Naive thymus-derived CD8-positive, alpha-beta T cell (primary cell): ENCODE measurements at regions not wholly inside any gene's neighbourhood (a gene's known extent, or its start where the extent isn't known, plus 50 kb on each side); places are given as distances from the start of the nearest gene placed in this dataset.

ENCODE experiments used
- ATAC-seq, 2 donors: fragments of 150-1000 bp; cut with Tn5 transposase in 1 of 2; sonication (Bioruptor Pico), chemical (Tn5 transposase) in 1 of 2; 1 replicate in 1 of 2; 2 replicates in 1 of 2; pipeline ENCODE4 v1.10.0; 2021; ENCODE audit warnings: mild to moderate bottlenecking in 2 of 2, moderate library complexity in 2 of 2
- POLR2A ChIA-PET: fragments of 350-600 bp; sonication (Branson Sonifier 250); formaldehyde crosslinking; loops from one replicate; lab custom pipeline; 2021; ENCODE audit warnings: antibody characterized with exemption; lab: Charles Lee
- DNase-seq, 10 donors: peaks; one replicate each; pipeline versions ENCODE4 v3.0.0 to v3.0.0-alpha.2; 2020 to 2022
- H3K27ac Mint-ChIP-seq, 10 donors: one replicate each; pipeline ENCODE4 v1.8.0; 2020 to 2022; ENCODE audit warnings: mild to moderate bottlenecking in 10 of 10, mixed read lengths in 10 of 10, moderate library complexity in 4 of 10, inconsistent platforms in 1 of 10
- H3K27me3 Mint-ChIP-seq, 5 donors: one replicate each; pipeline ENCODE4 v1.8.0; 2021 to 2022; ENCODE audit warnings: mixed read lengths in 5 of 5
- H3K36me3 Mint-ChIP-seq, 3 donors: one replicate each; pipeline ENCODE4 v1.8.0; 2020 to 2022; ENCODE audit warnings: mixed read lengths in 3 of 3, mild to moderate bottlenecking in 2 of 3, inconsistent platforms in 1 of 3
- H3K4me1 Mint-ChIP-seq, 4 donors: one replicate each; pipeline ENCODE4 v1.8.0; 2021 to 2022; ENCODE audit warnings: mixed read lengths in 4 of 4
- H3K4me3 Mint-ChIP-seq, 10 donors: one replicate each; pipeline ENCODE4 v1.8.0; 2020 to 2022; ENCODE audit warnings: mild to moderate bottlenecking in 10 of 10, mixed read lengths in 10 of 10, moderate library complexity in 6 of 10, inconsistent platforms in 1 of 10
- H3K9me3 Mint-ChIP-seq, 9 donors: one replicate each; pipeline ENCODE4 v1.8.0; 2020 to 2022; ENCODE audit warnings: mixed read lengths in 9 of 9, mild to moderate bottlenecking in 3 of 9, inconsistent platforms in 1 of 9, moderate library complexity in 1 of 9

GRCh38 chr11:98100689-98101088 is 920.1 kb upstream of the CNTN5 start:
- H3K27ac Mint-ChIP-seq: no peak overlapping the region
- H3K4me3 Mint-ChIP-seq: no peak overlapping the region
- no peaks in the 10 kb centered on the region for H3K4me1 Mint-ChIP-seq
- no peak for ATAC-seq
- no peak for DNase-seq
- no peaks in the 10 kb centered on the region for H3K27me3 Mint-ChIP-seq
- POLR2A ChIA-PET: no interaction called here
- no peaks in the 10 kb centered on the region for H3K36me3 Mint-ChIP-seq
- H3K9me3 Mint-ChIP-seq: peaks cover 0 to 10% (median 3%) of the 10 kb centered on the region in 9 donors

GRCh38 chr11:98101329-98101728 is 919.4 kb upstream of the CNTN5 start:
- DNase-seq (no peak), ATAC-seq (no peak)
- H3K9me3 Mint-ChIP-seq: peaks cover 0 to 10% (median 3%) of the 10 kb centered on the region in 9 donors
- H3K4me1 Mint-ChIP-seq: no peaks in the 10 kb centered on the region
- H3K4me3 Mint-ChIP-seq: no peak overlapping the region
- H3K27ac Mint-ChIP-seq: no peak overlapping the region
- POLR2A ChIA-PET: no interaction called here
- H3K36me3 Mint-ChIP-seq: no peaks in the 10 kb centered on the region
- no peaks in the 10 kb centered on the region for H3K27me3 Mint-ChIP-seq

- Mint-ChIP-seq H3K27ac (no peak overlapping the region), H3K36me3 (no peaks in the 10 kb centered on the region), H3K9me3 (peaks cover 0 to 10% (median 2%) of the 10 kb centered on the region in 9 donors), H3K4me1 (no peaks in the 10 kb centered on the region), H3K27me3 (no peaks in the 10 kb centered on the region), H3K4me3 (no peak overlapping the region)
- DNase-seq (no peak), ATAC-seq (no peak)
- POLR2A ChIA-PET: no interaction called here
Measured at GRCh38 chr11:98104249-98104648, 916.5 kb upstream of the CNTN5 start.

GRCh38 chr11:98107736-98108135 is 913.0 kb upstream of the CNTN5 start:
- no peaks in the 10 kb centered on the region for H3K4me1 Mint-ChIP-seq
- POLR2A ChIA-PET: no interaction called here
- no peak overlapping the region for H3K27ac Mint-ChIP-seq
- no peak for ATAC-seq
- H3K36me3 Mint-ChIP-seq: no peaks in the 10 kb centered on the region
- H3K4me3 Mint-ChIP-seq: no peak overlapping the region
- DNase-seq: no peak
- peaks cover 0 to 11% (median 4%) of the 10 kb centered on the region in 9 donors for H3K9me3 Mint-ChIP-seq
- H3K27me3 Mint-ChIP-seq: no peaks in the 10 kb centered on the region

- peaks cover 0 to 16% (median 4%) of the 10 kb centered on the region in 9 donors for H3K9me3 Mint-ChIP-seq
- ATAC-seq (no peak), DNase-seq (no peak)
- no peak overlapping the region for H3K4me3 Mint-ChIP-seq
- H3K4me1 Mint-ChIP-seq: no peaks in the 10 kb centered on the region
- H3K27ac Mint-ChIP-seq: no peak overlapping the region
- POLR2A ChIA-PET: no interaction called here
- no peaks in the 10 kb centered on the region for H3K36me3 Mint-ChIP-seq
- H3K27me3 Mint-ChIP-seq: no peaks in the 10 kb centered on the region
Measured at GRCh38 chr11:98110030-98110429, 910.7 kb upstream of the CNTN5 start.

- H3K27ac Mint-ChIP-seq: no peak overlapping the region
- H3K4me3 Mint-ChIP-seq: no peak overlapping the region
Measured at GRCh38 chr11:98115873-98116272, 904.9 kb upstream of the CNTN5 start.

GRCh38 chr11:98130117-98130625 is 890.6 kb upstream of the CNTN5 start:
- ATAC-seq (no peak), DNase-seq (no peak)
- Mint-ChIP-seq H3K4me3 (no peak overlapping the region), H3K36me3 (no peaks in the 10 kb centered on the region), H3K4me1 (no peaks in the 10 kb centered on the region), H3K27me3 (no peaks in the 10 kb centered on the region), H3K27ac (no peak overlapping the region), H3K9me3 (peaks cover 0 to 38% (median 6%) of the 10 kb centered on the region in 9 donors)
- POLR2A ChIA-PET: no interaction called here

More at GRCh38 chr11:98115873-98116272, 904.9 kb upstream of the CNTN5 start:
- Mint-ChIP-seq H3K4me1 (no peaks in the 10 kb centered on the region), H3K9me3 (peaks cover 1 to 20% (median 12%) of the 10 kb centered on the region in 9 donors), H3K27me3 (no peaks in the 10 kb centered on the region), H3K36me3 (peaks cover 0 to 8% (median 0%) of the 10 kb centered on the region in 3 donors)
- DNase-seq: no peak
- POLR2A ChIA-PET: no interaction called here
- ATAC-seq: no peak

GRCh38 chr11:98136357-98136756 is 884.4 kb upstream of the CNTN5 start:
- Mint-ChIP-seq H3K36me3 (no peaks in the 10 kb centered on the region), H3K27me3 (no peaks in the 10 kb centered on the region), H3K27ac (no peak overlapping the region), H3K9me3 (peaks cover 6 to 28% (median 9%) of the 10 kb centered on the region in 9 donors), H3K4me3 (no peak overlapping the region), H3K4me1 (no peaks in the 10 kb centered on the region)
- ATAC-seq (no peak), DNase-seq (no peak)
- POLR2A ChIA-PET: no interaction called here

- Mint-ChIP-seq H3K27me3 (no peaks in the 10 kb centered on the region), H3K4me3 (no peak overlapping the region), H3K36me3 (no peaks in the 10 kb centered on the region), H3K4me1 (no peaks in the 10 kb centered on the region), H3K27ac (no peak overlapping the region), H3K9me3 (peaks cover 0 to 23% (median 8%) of the 10 kb centered on the region in 9 donors)
- no peak for ATAC-seq
- no peak for DNase-seq
- POLR2A ChIA-PET: no interaction called here
Measured at GRCh38 chr11:98137437-98137836, 883.3 kb upstream of the CNTN5 start.

GRCh38 chr11:98143661-98144060 is 877.1 kb upstream of the CNTN5 start:
- no peaks in the 10 kb centered on the region for H3K4me1 Mint-ChIP-seq
- H3K36me3 Mint-ChIP-seq: no peaks in the 10 kb centered on the region
- no peak overlapping the region for H3K4me3 Mint-ChIP-seq
- no peak for DNase-seq
- H3K9me3 Mint-ChIP-seq: peaks cover 5 to 37% (median 12%) of the 10 kb centered on the region in 9 donors
- POLR2A ChIA-PET: no interaction called here
- ATAC-seq: no peak
- no peaks in the 10 kb centered on the region for H3K27me3 Mint-ChIP-seq
- H3K27ac Mint-ChIP-seq: no peak overlapping the region

GRCh38 chr11:98153752-98154151 is 867.0 kb upstream of the CNTN5 start:
- no peaks in the 10 kb centered on the region for H3K27me3 Mint-ChIP-seq
- H3K27ac Mint-ChIP-seq: no peak overlapping the region
- H3K4me1 Mint-ChIP-seq: no peaks in the 10 kb centered on the region
- H3K4me3 Mint-ChIP-seq: no peak overlapping the region
- POLR2A ChIA-PET: no interaction called here
- ATAC-seq: no peak
- H3K36me3 Mint-ChIP-seq: no peaks in the 10 kb centered on the region
- peaks cover 0 to 46% (median 13%) of the 10 kb centered on the region in 9 donors for H3K9me3 Mint-ChIP-seq
- no peak for DNase-seq

- POLR2A ChIA-PET: no interaction called here
- no peak overlapping the region for H3K27ac Mint-ChIP-seq
- DNase-seq (no peak), ATAC-seq (no peak)
- H3K4me3 Mint-ChIP-seq: no peak overlapping the region
- no peaks in the 10 kb centered on the region for H3K4me1 Mint-ChIP-seq
- H3K27me3 Mint-ChIP-seq: no peaks in the 10 kb centered on the region
- H3K9me3 Mint-ChIP-seq: peaks cover 0 to 39% (median 12%) of the 10 kb centered on the region in 9 donors
- no peaks in the 10 kb centered on the region for H3K36me3 Mint-ChIP-seq
Measured at GRCh38 chr11:98155696-98156095, 865.1 kb upstream of the CNTN5 start.

GRCh38 chr11:98177925-98178324 is 842.8 kb upstream of the CNTN5 start:
- ATAC-seq: no peak
- POLR2A ChIA-PET: no interaction called here

GRCh38 chr11:98180511-98180910 is 840.2 kb upstream of the CNTN5 start:
- no peaks in the 10 kb centered on the region for H3K27me3 Mint-ChIP-seq
- POLR2A ChIA-PET: no interaction called here
- ATAC-seq: no peak

More at GRCh38 chr11:98177925-98178324, 842.8 kb upstream of the CNTN5 start:
- no peaks in the 10 kb centered on the region for H3K27me3 Mint-ChIP-seq
- no peak for DNase-seq
- no peaks in the 10 kb centered on the region for H3K4me1 Mint-ChIP-seq
- no peak overlapping the region for H3K27ac Mint-ChIP-seq
- H3K4me3 Mint-ChIP-seq: no peak overlapping the region
- H3K9me3 Mint-ChIP-seq: peaks cover 0 to 25% (median 9%) of the 10 kb centered on the region in 9 donors
- H3K36me3 Mint-ChIP-seq: no peaks in the 10 kb centered on the region

More at GRCh38 chr11:98180511-98180910, 840.2 kb upstream of the CNTN5 start:
- Mint-ChIP-seq H3K4me1 (no peaks in the 10 kb centered on the region), H3K36me3 (no peaks in the 10 kb centered on the region), H3K9me3 (peaks cover 2 to 19% (median 6%) of the 10 kb centered on the region in 9 donors), H3K4me3 (no peak overlapping the region), H3K27ac (no peak overlapping the region)
- DNase-seq: no peak
